Glutamatergic neuron (in vitro differentiated cells): ENCODE measurements at regions not wholly inside any gene's neighbourhood (a gene's known extent, or its start where the extent isn't known, plus 50 kb on each side); places are given as distances from the start of the nearest gene placed in this dataset.

Experiments
- DNase-seq: peaks from one replicate; pipeline ENCODE4 v3.0.0; 2022
- H3K27ac Mint-ChIP-seq: one replicate; pipeline ENCODE4 v1.8.0; 2020; ENCODE audit warnings: mild to moderate bottlenecking, mixed read lengths, inconsistent platforms; ENCODE audit not compliant: unreplicated experiment
- H3K27me3 Mint-ChIP-seq: one replicate; pipeline ENCODE4 v1.8.0; 2020; ENCODE audit warnings: mild to moderate bottlenecking, moderate library complexity, mixed read lengths, inconsistent platforms; ENCODE audit not compliant: unreplicated experiment
- H3K36me3 Mint-ChIP-seq: one replicate; pipeline ENCODE4 v1.8.0; 2020; ENCODE audit warnings: mild to moderate bottlenecking, mixed read lengths, inconsistent platforms; ENCODE audit not compliant: unreplicated experiment
- H3K4me1 Mint-ChIP-seq: one replicate; pipeline ENCODE4 v1.8.0; 2020; ENCODE audit warnings: mild to moderate bottlenecking, low read depth, mixed read lengths, inconsistent platforms; ENCODE audit not compliant: unreplicated experiment
- H3K4me3 Mint-ChIP-seq: one replicate; pipeline ENCODE4 v1.8.0; 2020; ENCODE audit warnings: mild to moderate bottlenecking, mixed read lengths, inconsistent platforms; ENCODE audit not compliant: unreplicated experiment
- H3K9me3 Mint-ChIP-seq: one replicate; pipeline ENCODE4 v1.8.0; 2020; ENCODE audit warnings: mild to moderate bottlenecking, moderate library complexity, mixed read lengths, inconsistent platforms; ENCODE audit not compliant: unreplicated experiment
- TF ChIP-seq, protein P1 (sequence below): fragments of 200-600 bp; sonication (generic); IDR thresholded peaks from one replicate; pipeline ENCODE4 v1.5.0; 2021; ENCODE audit not compliant: partially characterized antibody, unreplicated experiment

DNA sequence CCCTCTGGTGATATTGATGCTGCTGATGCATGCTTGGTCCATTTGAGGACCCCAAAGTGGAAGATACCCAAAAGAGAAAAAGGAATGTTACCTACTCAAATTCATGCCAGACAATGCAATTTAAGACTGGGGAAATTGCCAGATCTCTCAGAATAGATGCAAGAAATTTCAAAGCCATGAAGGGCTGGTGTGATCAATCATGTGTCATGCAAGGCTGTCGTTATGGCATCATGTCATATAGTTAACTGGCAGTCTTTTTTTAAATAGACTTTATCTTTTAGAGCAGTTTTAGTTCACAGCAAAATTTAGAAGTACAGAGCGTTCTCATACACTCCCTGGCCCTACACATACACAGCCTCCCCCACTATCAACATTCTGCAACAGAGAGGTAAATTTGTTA, 53.1 kb upstream of the ABHD2 start:
- no peak overlapping the region for H3K4me3 Mint-ChIP-seq

GRCh38 chr15:89035658-89036057, 52.6 kb upstream of the ABHD2 start:
- H3K27ac Mint-ChIP-seq: no peak overlapping the region
- no peak for DNase-seq
- H3K36me3 Mint-ChIP-seq: no peaks in the 10 kb centered on the region
- peaks cover 4% of the 10 kb centered on the region for H3K9me3 Mint-ChIP-seq
- peaks cover 3% of the 10 kb centered on the region for H3K27me3 Mint-ChIP-seq
- TF ChIP-seq, protein P1, sequence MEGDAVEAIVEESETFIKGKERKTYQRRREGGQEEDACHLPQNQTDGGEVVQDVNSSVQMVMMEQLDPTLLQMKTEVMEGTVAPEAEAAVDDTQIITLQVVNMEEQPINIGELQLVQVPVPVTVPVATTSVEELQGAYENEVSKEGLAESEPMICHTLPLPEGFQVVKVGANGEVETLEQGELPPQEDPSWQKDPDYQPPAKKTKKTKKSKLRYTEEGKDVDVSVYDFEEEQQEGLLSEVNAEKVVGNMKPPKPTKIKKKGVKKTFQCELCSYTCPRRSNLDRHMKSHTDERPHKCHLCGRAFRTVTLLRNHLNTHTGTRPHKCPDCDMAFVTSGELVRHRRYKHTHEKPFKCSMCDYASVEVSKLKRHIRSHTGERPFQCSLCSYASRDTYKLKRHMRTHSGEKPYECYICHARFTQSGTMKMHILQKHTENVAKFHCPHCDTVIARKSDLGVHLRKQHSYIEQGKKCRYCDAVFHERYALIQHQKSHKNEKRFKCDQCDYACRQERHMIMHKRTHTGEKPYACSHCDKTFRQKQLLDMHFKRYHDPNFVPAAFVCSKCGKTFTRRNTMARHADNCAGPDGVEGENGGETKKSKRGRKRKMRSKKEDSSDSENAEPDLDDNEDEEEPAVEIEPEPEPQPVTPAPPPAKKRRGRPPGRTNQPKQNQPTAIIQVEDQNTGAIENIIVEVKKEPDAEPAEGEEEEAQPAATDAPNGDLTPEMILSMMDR: no peak
- H3K4me3 Mint-ChIP-seq: no peak overlapping the region
- H3K4me1 Mint-ChIP-seq: no peaks in the 10 kb centered on the region

More for the DNA sequence above, 53.1 kb upstream of the ABHD2 start:
- DNase-seq: no peak
- no peaks in the 10 kb centered on the region for H3K4me1 Mint-ChIP-seq
- H3K9me3 Mint-ChIP-seq: peaks cover 4% of the 10 kb centered on the region
- no peak overlapping the region for H3K27ac Mint-ChIP-seq
- TF ChIP-seq, protein P1: no peak
- H3K36me3 Mint-ChIP-seq: no peaks in the 10 kb centered on the region
- no peaks in the 10 kb centered on the region for H3K27me3 Mint-ChIP-seq

DNA sequence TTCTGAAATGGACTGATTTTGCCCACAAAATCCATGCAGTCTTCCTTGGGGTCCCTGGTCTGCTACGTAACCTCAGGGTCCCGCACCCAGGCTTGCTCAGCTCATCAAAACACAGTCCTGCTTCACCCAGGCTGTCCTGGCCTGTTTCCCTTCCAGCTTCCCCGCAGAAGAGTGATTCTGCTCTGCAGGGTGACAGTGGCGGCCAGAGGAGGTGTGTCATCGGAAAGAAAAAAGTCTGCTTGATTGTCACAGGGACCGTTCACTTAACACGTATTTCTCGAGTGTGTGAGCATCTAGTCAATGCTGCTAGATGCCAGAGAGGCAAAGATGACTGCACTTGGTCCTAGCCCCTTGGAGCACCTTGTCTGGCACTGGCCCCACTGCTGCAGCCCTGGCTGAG, 50.1 kb upstream of the ABHD2 start:
- no peak for DNase-seq
- Mint-ChIP-seq H3K27ac (no peak overlapping the region), H3K4me3 (no peak overlapping the region), H3K9me3 (peaks cover 1% of the 10 kb centered on the region), H3K36me3 (no peaks in the 10 kb centered on the region), H3K27me3 (peaks cover 5% of the 10 kb centered on the region), H3K4me1 (no peaks in the 10 kb centered on the region)
- TF ChIP-seq, protein P1: no peak
